ENCODE measurements at regions not wholly inside any gene's neighbourhood (a gene's known extent, or its start where the extent isn't known, plus 50 kb on each side); places are given as distances from the start of the nearest gene placed in this dataset.
A peak's percentile ranks its signal among the peaks of the same experiment; 100 is the strongest.
"Not testable (repeated sequence)": the region's sequence is repeated elsewhere in the genome, so short reads cannot be mapped to it uniquely, and the experiment has no call there.

- Histone ChIP-seq H3K9me3 (peaks cover 16% of the 10 kb centered on the region), H3K9ac (no peak overlapping the region), H3K4me2 (no peak overlapping the region), H3K27ac (no peak overlapping the region), H3K36me3 (no peaks in the 10 kb centered on the region), H3K4me3 (no peak overlapping the region), H3K4me1 (no peaks in the 10 kb centered on the region), H4K20me1 (no peaks in the 10 kb centered on the region), H3K27me3 (no peaks in the 10 kb centered on the region)
- TF ChIP-seq Cebpa-rat (IDR thresholded peaks at IDR 0.05) = no peak
Measured at GRCh38 chr20:12133553-12133952, 215.9 kb downstream of the BTBD3 start.

DNA sequence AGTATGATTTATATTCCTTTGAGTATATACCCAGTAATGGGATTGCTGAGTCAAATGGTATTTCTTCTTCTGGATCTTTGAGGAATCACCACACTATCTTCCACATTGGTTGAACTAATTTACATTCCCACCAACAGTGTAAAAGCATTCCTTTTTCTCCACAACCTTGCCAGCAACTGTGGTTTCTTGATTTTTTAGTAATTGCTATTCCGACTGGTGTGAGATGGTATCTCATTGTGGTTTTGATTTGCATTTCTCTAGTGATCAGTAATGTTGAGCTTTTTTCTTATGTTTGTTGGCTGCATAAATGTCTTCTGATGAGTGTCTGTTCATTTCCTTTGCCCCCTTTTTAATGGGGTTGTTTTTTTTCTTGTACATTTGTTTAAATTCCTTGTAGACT lies 228.3 kb downstream of the BTBD3 start:
- H3K4me3 ChIP-seq, H3K4me2 ChIP-seq, H3K9ac ChIP-seq, H3K36me3 ChIP-seq, H3K27ac ChIP-seq, H3K27me3 ChIP-seq, H4K20me1 ChIP-seq: not testable (repeated sequence)
- H3K4me1 ChIP-seq = peaks cover 19% of the 10 kb centered on the region
- peaks cover 35% of the 10 kb centered on the region for H3K9me3 ChIP-seq

GRCh38 chr20:12152996-12153395 lies 235.3 kb downstream of the BTBD3 start:
- Histone ChIP-seq H3K4me2 (no peak overlapping the region), H3K9ac (no peak overlapping the region), H3K36me3 (no peaks in the 10 kb centered on the region), H4K20me1 (no peaks in the 10 kb centered on the region), H3K27ac (no peak overlapping the region), H3K27me3 (no peaks in the 10 kb centered on the region), H3K4me1 (no peaks in the 10 kb centered on the region), H3K4me3 (no peak overlapping the region), H3K9me3 (no peaks in the 10 kb centered on the region)
- TF ChIP-seq Cebpa-rat (IDR thresholded peaks at IDR 0.05) = no peak

GRCh38 chr20:12153628-12154027 lies 235.9 kb downstream of the BTBD3 start:
- no peak overlapping the region for H3K4me2 ChIP-seq
- H4K20me1 ChIP-seq = no peaks in the 10 kb centered on the region
- no peak for TF ChIP-seq Cebpa-rat (IDR thresholded peaks at IDR 0.05)
- no peak overlapping the region for H3K9ac ChIP-seq
- no peaks in the 10 kb centered on the region for H3K9me3 ChIP-seq
- H3K27me3 ChIP-seq = no peaks in the 10 kb centered on the region
- H3K4me1 ChIP-seq = no peaks in the 10 kb centered on the region
- no peak overlapping the region for H3K27ac ChIP-seq
- no peak overlapping the region for H3K4me3 ChIP-seq
- no peaks in the 10 kb centered on the region for H3K36me3 ChIP-seq

DNA sequence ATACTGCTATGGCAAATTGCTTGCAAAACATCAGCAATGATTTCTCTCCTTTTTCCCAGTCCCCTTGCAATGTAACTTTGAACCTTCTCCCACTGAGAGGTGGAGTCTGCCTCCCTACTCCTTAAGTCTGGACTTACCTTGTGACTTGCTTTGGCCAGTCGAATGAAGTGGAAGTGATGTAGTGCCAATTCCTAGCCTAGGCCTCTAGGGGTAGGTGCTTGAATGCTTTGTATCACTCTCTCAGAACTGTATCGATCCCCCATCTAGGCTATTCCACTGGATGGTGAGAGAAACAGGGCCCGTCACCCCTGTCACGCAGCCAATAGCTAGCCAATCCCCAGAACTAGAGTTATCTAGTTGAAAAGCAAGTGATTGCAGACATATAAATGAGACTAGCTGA lies 238.6 kb downstream of the BTBD3 start:
- H4K20me1 ChIP-seq = no peaks in the 10 kb centered on the region
- H3K9ac ChIP-seq = no peak overlapping the region
- H3K36me3 ChIP-seq = no peaks in the 10 kb centered on the region
- H3K4me1 ChIP-seq = no peaks in the 10 kb centered on the region
- H3K27me3 ChIP-seq = no peaks in the 10 kb centered on the region
- no peak for TF ChIP-seq Cebpa-rat (IDR thresholded peaks at IDR 0.05)
- H3K27ac ChIP-seq = no peak overlapping the region
- H3K9me3 ChIP-seq = no peaks in the 10 kb centered on the region
- no peak overlapping the region for H3K4me2 ChIP-seq
- H3K4me3 ChIP-seq = no peak overlapping the region

DNA sequence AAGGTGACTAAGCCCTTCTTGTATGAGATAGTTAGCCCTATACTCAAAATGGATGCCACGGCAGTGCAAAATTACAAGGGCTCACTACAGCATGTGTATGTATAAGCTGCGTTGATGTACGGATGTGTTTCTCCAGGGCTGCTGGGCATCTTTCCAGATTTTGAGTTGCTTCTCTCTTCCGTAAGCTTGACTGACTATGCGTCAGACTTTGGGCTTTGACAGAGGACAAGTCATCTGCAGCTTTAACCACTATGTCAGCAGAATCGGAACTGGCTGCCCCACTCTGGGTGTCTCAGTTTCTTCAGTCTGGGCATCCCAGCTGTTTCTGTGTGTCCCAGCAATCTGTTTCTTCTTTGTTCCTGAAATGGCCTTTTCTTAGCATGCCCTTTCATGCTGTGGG lies 241.6 kb downstream of the BTBD3 start:
- no peaks in the 10 kb centered on the region for H3K9me3 ChIP-seq
- H3K27ac ChIP-seq = no peak overlapping the region

GRCh38 chr20:12161734-12162133 lies 244.0 kb downstream of the BTBD3 start:
- Histone ChIP-seq H3K9me3 (no peaks in the 10 kb centered on the region), H3K4me2 (no peak overlapping the region), H3K9ac (no peak overlapping the region), H3K27ac (no peak overlapping the region), H3K36me3 (no peaks in the 10 kb centered on the region), H3K4me3 (no peak overlapping the region), H4K20me1 (no peaks in the 10 kb centered on the region), H3K27me3 (no peaks in the 10 kb centered on the region), H3K4me1 (no peaks in the 10 kb centered on the region)
- TF ChIP-seq Cebpa-rat (IDR thresholded peaks at IDR 0.05) = no peak

More for the DNA sequence above, 241.6 kb downstream of the BTBD3 start:
- no peaks in the 10 kb centered on the region for H3K4me1 ChIP-seq
- H3K4me3 ChIP-seq = no peak overlapping the region
- H3K4me2 ChIP-seq = no peak overlapping the region
- TF ChIP-seq Cebpa-rat (IDR thresholded peaks at IDR 0.05) = no peak
- no peaks in the 10 kb centered on the region for H3K27me3 ChIP-seq
- H4K20me1 ChIP-seq = no peaks in the 10 kb centered on the region
- H3K36me3 ChIP-seq = no peaks in the 10 kb centered on the region
- no peak overlapping the region for H3K9ac ChIP-seq

GRCh38 chr20:12166053-12166717 lies 248.5 kb downstream of the BTBD3 start:
- Histone ChIP-seq H3K4me2 (no peak overlapping the region), H4K20me1 (no peaks in the 10 kb centered on the region), H3K4me1 (0 out of 2 replicates have a peak, but pooled peaks cover under 1% of the 10 kb centered on the region), H3K4me3 (no peak overlapping the region), H3K9ac (no peak overlapping the region), H3K27me3 (no peaks in the 10 kb centered on the region), H3K9me3 (peaks cover 20% of the 10 kb centered on the region), H3K27ac (no peak overlapping the region), H3K36me3 (no peaks in the 10 kb centered on the region)
- TF ChIP-seq Cebpa-rat (IDR thresholded peaks at IDR 0.05) = no peak

GRCh38 chr20:12170406-12170805 lies 252.7 kb downstream of the BTBD3 start:
- no peaks in the 10 kb centered on the region for H4K20me1 ChIP-seq
- no peak overlapping the region for H3K4me2 ChIP-seq
- TF ChIP-seq Cebpa-rat (IDR thresholded peaks at IDR 0.05) = no peak
- no peaks in the 10 kb centered on the region for H3K27me3 ChIP-seq
- peaks cover 28% of the 10 kb centered on the region for H3K4me1 ChIP-seq
- no peak overlapping the region for H3K27ac ChIP-seq
- H3K36me3 ChIP-seq = no peaks in the 10 kb centered on the region
- no peak overlapping the region for H3K9ac ChIP-seq
- no peak overlapping the region for H3K4me3 ChIP-seq
- H3K9me3 ChIP-seq = peaks cover 20% of the 10 kb centered on the region

- Histone ChIP-seq H3K4me3 (no peak overlapping the region), H3K4me2 (peak overlapping the region; percentile 65), H3K27ac (peak overlapping the region; percentile 47), H3K4me1 (peaks cover 28% of the 10 kb centered on the region), H3K9me3 (peaks cover 20% of the 10 kb centered on the region), H3K27me3 (no peaks in the 10 kb centered on the region), H4K20me1 (no peaks in the 10 kb centered on the region), H3K36me3 (no peaks in the 10 kb centered on the region), H3K9ac (no peak overlapping the region)
- TF ChIP-seq Cebpa-rat (IDR thresholded peaks at IDR 0.05) = no peak
Measured at GRCh38 chr20:12171923-12172524, 254.3 kb downstream of the BTBD3 start.

Measured in BLaER1 (cell line).